Ovary (tissue), 7 donors: ENCODE measurements at regions not wholly inside any gene's neighbourhood (a gene's known extent, or its start where the extent isn't known, plus 50 kb on each side); places are given as distances from the start of the nearest gene placed in this dataset.
"Not testable (repeated sequence)": the region's sequence is repeated elsewhere in the genome, so short reads cannot be mapped to it uniquely, and the experiment has no call there.

Experiments
- DNase-seq, 5 donors: peaks; one replicate each; pipeline ENCODE4 v3.0.0-alpha.2; 2019 to 2020
- H3K27ac ChIP-seq, 2 donors: fragments of 200-600 bp; one replicate each; pipeline versions ENCODE4 v1.5.1 to v1.8.0; 2019 to 2022
- H3K27me3 ChIP-seq: fragments of 200-600 bp; one replicate; pipeline ENCODE4 v1.8.0; 2022
- H3K36me3 ChIP-seq: fragments of 200-600 bp; sonication (generic); one replicate; pipeline ENCODE4 v1.5.1; 2019
- H3K4me1 ChIP-seq: one replicate; pipeline ENCODE4 v1.8.1; 2013; ENCODE audit warnings: mild to moderate bottlenecking, moderate library complexity; ENCODE audit not compliant: insufficient read depth
- H3K4me3 ChIP-seq: fragments of 200-600 bp; sonication (generic); one replicate; pipeline ENCODE4 v1.5.1; 2017
- H3K9me3 ChIP-seq, 2 donors: fragments of 200-600 bp in 1 of 2; sonication (generic) in 1 of 2; one replicate each; pipeline versions ENCODE4 v1.5.1 to v1.8.1; 2013 to 2019; ENCODE audit warnings: mild to moderate bottlenecking in 1 of 2, moderate library complexity in 1 of 2
- EP300 ChIP-seq: sonication (generic); formaldehyde crosslinking; IDR thresholded peaks from one replicate; pipeline ENCODE4 v1.6.1; 2017; ENCODE audit warnings: antibody characterized with exemption
- POLR2A ChIP-seq: fragments of 450-650 bp; IDR thresholded peaks from one replicate; pipeline ENCODE4 v1.6.1; 2017; ENCODE audit warnings: antibody characterized with exemption, mild to moderate bottlenecking, moderate library complexity
- WGBS, 3 donors: extraction: QIAGEN DNeasy Blood & Tissue Kit in 1 of 3; methylation state at CpG; one replicate each; pipeline versions ENCODE4 v1.1.5 to v1.1.7; 2013 to 2017; 5-methylcytosine and 5-hydroxymethylcytosine counted together
- intact Hi-C, 4 donors: fragments of 100-400 bp; cut with DNase I; formaldehyde crosslinking; loops; one replicate each; pipeline versions ENCODE4 v1.11.0 to v1.15.1; 2022 to 2023
- TF ChIP-seq, protein P1 (sequence below), 3 donors: fragments of 450-650 bp in 2 of 3; fragments of 200-600 bp in 1 of 3; IDR thresholded peaks; one replicate each; pipeline versions ENCODE4 v1.5.1 to v1.8.0; 2016 to 2022; ENCODE audit warnings: antibody characterized with exemption in 3 of 3, mild to moderate bottlenecking in 1 of 3
- donor health status: DM: no; HTN: no; CAD: no; lungs with moderate emphysema.
- donor health status: DM: no; HTN: no; CAD: no.
- donor health status: Bipolar disorder and iron deficiency.
- donor health status: DM: no; HTN: no; CAD: no.
- donor health status: DM: yes; HTN: yes; CAD: no.

GRCh38 chr1:192878249-192878648 lies 69.4 kb downstream of the RGS2 start:
- WGBS, 3 donors = 0 to 6% (median 4%) methylated on average over 1 of the region's 1 CpG
- Histone ChIP-seq H3K27me3 (no peaks in the 10 kb centered on the region), H3K9me3 (no peaks in the 10 kb centered on the region), H3K36me3 (no peaks in the 10 kb centered on the region), H3K4me1 (peaks cover 5% of the 10 kb centered on the region), H3K27ac (no peak overlapping the region), H3K4me3 (no peak overlapping the region)
- intact Hi-C loops = no loop called here
- peak; percentile 48 to 64 (median 61) for DNase-seq
- TF ChIP-seq, protein P1, sequence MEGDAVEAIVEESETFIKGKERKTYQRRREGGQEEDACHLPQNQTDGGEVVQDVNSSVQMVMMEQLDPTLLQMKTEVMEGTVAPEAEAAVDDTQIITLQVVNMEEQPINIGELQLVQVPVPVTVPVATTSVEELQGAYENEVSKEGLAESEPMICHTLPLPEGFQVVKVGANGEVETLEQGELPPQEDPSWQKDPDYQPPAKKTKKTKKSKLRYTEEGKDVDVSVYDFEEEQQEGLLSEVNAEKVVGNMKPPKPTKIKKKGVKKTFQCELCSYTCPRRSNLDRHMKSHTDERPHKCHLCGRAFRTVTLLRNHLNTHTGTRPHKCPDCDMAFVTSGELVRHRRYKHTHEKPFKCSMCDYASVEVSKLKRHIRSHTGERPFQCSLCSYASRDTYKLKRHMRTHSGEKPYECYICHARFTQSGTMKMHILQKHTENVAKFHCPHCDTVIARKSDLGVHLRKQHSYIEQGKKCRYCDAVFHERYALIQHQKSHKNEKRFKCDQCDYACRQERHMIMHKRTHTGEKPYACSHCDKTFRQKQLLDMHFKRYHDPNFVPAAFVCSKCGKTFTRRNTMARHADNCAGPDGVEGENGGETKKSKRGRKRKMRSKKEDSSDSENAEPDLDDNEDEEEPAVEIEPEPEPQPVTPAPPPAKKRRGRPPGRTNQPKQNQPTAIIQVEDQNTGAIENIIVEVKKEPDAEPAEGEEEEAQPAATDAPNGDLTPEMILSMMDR (IDR thresholded peaks at IDR 0.05) = no peak
- TF ChIP-seq POLR2A (no peak), EP300 (no peak)

DNA sequence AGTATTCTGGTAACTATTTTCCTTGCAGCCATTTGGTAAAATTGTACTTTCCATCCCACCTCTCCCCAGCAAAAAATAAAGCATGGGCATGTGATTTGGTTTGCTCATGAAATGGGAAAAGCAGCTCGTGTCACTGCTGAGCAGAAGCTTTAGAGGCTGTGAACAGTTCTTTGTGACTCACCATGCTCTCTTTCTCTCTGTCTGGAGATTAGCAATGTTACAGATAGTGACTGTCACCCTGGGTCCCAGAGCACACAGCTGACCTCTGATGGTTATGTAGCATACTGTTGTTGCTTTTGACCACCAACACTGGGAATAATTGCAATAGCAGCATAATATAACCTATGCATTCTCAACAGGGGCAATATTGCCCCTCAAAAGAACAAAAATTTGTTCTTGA lies 70.6 kb downstream of the RGS2 start:
- TF ChIP-seq EP300 (no peak), POLR2A (no peak)
- TF ChIP-seq, protein P1 (IDR thresholded peaks at IDR 0.05) = no peak
- Histone ChIP-seq H3K27ac (no peak overlapping the region), H3K9me3 (no peaks in the 10 kb centered on the region), H3K36me3 (no peaks in the 10 kb centered on the region), H3K4me1 (peaks cover 5% of the 10 kb centered on the region), H3K27me3 (no peaks in the 10 kb centered on the region), H3K4me3 (no peak overlapping the region)
- no peak for DNase-seq
- WGBS, 3 donors = 76 to 88% (median 77%) methylated on average over 1 of the region's 1 CpG
- intact Hi-C loops = no loop called here

- Histone ChIP-seq H3K27ac (no peak overlapping the region), H3K36me3 (no peaks in the 10 kb centered on the region), H3K4me3 (no peak overlapping the region), H3K9me3 (no peaks in the 10 kb centered on the region), H3K27me3 (no peaks in the 10 kb centered on the region), H3K4me1 (peaks cover 5% of the 10 kb centered on the region)
- no peak for TF ChIP-seq EP300
- TF ChIP-seq, protein P1 (IDR thresholded peaks at IDR 0.05) = no peak
- TF ChIP-seq POLR2A = no peak
- WGBS, 3 donors = 79 to 92% (median 92%) methylated on average over 1 of the region's 1 CpG
- no peak for DNase-seq
- intact Hi-C loops = no loop called here
Measured at GRCh38 chr1:192880231-192880630, 71.4 kb downstream of the RGS2 start.

GRCh38 chr1:192884241-192884640 lies 75.4 kb downstream of the RGS2 start:
- Histone ChIP-seq H3K4me1 (no peaks in the 10 kb centered on the region), H3K9me3 (no peaks in the 10 kb centered on the region), H3K27me3 (no peaks in the 10 kb centered on the region), H3K27ac (no peak overlapping the region), H3K36me3 (no peaks in the 10 kb centered on the region), H3K4me3 (no peak overlapping the region)
- DNase-seq = no peak
- TF ChIP-seq EP300 (no peak), POLR2A (no peak)
- TF ChIP-seq, protein P1 (IDR thresholded peaks at IDR 0.05) = no peak
- 43 to 69% (median 53%) methylated on average over 5 of the region's 5 CpGs for WGBS, 3 donors
- intact Hi-C loops = no loop called here

GRCh38 chr1:192885387-192885786 lies 76.5 kb downstream of the RGS2 start:
- intact Hi-C loops, H3K4me1 ChIP-seq: not testable (repeated sequence)

More at GRCh38 chr1:192885387-192885786, 76.5 kb downstream of the RGS2 start:
- not testable (repeated sequence) for H3K27me3 ChIP-seq, H3K4me3 ChIP-seq, DNase-seq, H3K36me3 ChIP-seq, H3K27ac ChIP-seq, H3K9me3 ChIP-seq
- WGBS, 3 donors = 36 to 45% (median 38%) methylated on average over 3 of the region's 3 CpGs
